Activated B cell treated with CpG ODN at 0.5 μM for 24 hours (primary cell): ENCODE measurements at regions not wholly inside any gene's neighbourhood (a gene's known extent, or its start where the extent isn't known, plus 50 kb on each side); places are given as distances from the start of the nearest gene placed in this dataset.

ENCODE experiments used
- ATAC-seq: fragments of 200-7000 bp; cut with Tn5 transposase; one replicate; pipeline ENCODE4 v1.10.0; 2021; ENCODE audit warnings: low read depth, mild to moderate bottlenecking, moderate library complexity
- CTCF ChIA-PET: fragments of 350-600 bp; sonication (Branson Sonifier 250); formaldehyde crosslinking; loops from one replicate; lab custom pipeline; 2021; ENCODE audit warnings: antibody characterized with exemption; lab: Charles Lee
- POLR2A ChIA-PET: fragments of 350-600 bp; sonication (Branson Sonifier 250); formaldehyde crosslinking; loops from one replicate; lab custom pipeline; 2021; ENCODE audit warnings: antibody characterized with exemption; lab: Charles Lee
- DNase-seq: peaks from one replicate; pipeline ENCODE4 v3.0.0; 2022
- H3K27ac Mint-ChIP-seq: one replicate; pipeline ENCODE4 v1.8.0; 2020; ENCODE audit warnings: mixed read lengths
- H3K27me3 Mint-ChIP-seq: one replicate; pipeline ENCODE4 v1.8.0; 2021; ENCODE audit warnings: mixed read lengths
- H3K36me3 Mint-ChIP-seq: one replicate; pipeline ENCODE4 v1.8.0; 2021; ENCODE audit warnings: low read depth, mixed read lengths
- H3K4me1 Mint-ChIP-seq: one replicate; pipeline ENCODE4 v1.8.0; 2021; ENCODE audit warnings: mixed read lengths
- H3K4me3 Mint-ChIP-seq: one replicate; pipeline ENCODE4 v1.8.0; 2020; ENCODE audit warnings: mild to moderate bottlenecking, mixed read lengths
- H3K9me3 Mint-ChIP-seq: one replicate; pipeline ENCODE4 v1.8.0; 2020; ENCODE audit warnings: mixed read lengths
- intact Hi-C: fragments of 100-400 bp; cut with micrococcal nuclease; formaldehyde crosslinking; loops from one replicate; pipeline ENCODE4 v1.15.1; 2024
- TF ChIP-seq, protein P1 (sequence below): fragments of 200-600 bp; IDR thresholded peaks from one replicate; pipeline ENCODE4 v1.8.0; 2022; ENCODE audit warnings: antibody characterized with exemption, mild to moderate bottlenecking

- Mint-ChIP-seq H3K36me3 (no peaks in the 10 kb centered on the region), H3K9me3 (peaks cover 11% of the 10 kb centered on the region), H3K27me3 (no peaks in the 10 kb centered on the region), H3K4me3 (peak overlapping the region; percentile 75), H3K4me1 (no peaks in the 10 kb centered on the region), H3K27ac (peak overlapping the region; percentile 96)
- CTCF ChIA-PET: interaction anchor here (0.8 to 4.0 kb wide), 6 partner anchors 22 to 328 kb away, joined by 3 to 16 read pairs (median 8); no protein-coding TSS in a partner anchor
- POLR2A ChIA-PET: interaction anchor here (0.5 to 4.0 kb wide), 8 partner anchors 12 to 95 kb away, joined by 3 to 23 read pairs (median 6); partner anchors contain the start of genes MRPS6 and SLC5A3
- TF ChIP-seq, protein P1, sequence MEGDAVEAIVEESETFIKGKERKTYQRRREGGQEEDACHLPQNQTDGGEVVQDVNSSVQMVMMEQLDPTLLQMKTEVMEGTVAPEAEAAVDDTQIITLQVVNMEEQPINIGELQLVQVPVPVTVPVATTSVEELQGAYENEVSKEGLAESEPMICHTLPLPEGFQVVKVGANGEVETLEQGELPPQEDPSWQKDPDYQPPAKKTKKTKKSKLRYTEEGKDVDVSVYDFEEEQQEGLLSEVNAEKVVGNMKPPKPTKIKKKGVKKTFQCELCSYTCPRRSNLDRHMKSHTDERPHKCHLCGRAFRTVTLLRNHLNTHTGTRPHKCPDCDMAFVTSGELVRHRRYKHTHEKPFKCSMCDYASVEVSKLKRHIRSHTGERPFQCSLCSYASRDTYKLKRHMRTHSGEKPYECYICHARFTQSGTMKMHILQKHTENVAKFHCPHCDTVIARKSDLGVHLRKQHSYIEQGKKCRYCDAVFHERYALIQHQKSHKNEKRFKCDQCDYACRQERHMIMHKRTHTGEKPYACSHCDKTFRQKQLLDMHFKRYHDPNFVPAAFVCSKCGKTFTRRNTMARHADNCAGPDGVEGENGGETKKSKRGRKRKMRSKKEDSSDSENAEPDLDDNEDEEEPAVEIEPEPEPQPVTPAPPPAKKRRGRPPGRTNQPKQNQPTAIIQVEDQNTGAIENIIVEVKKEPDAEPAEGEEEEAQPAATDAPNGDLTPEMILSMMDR: no peak
- ATAC-seq (no peak), DNase-seq (no peak)
- intact Hi-C loops: no loop called here
Observed at GRCh38 chr21:34019402-34019801, 54.0 kb upstream of the MRPS6 start.

DNA sequence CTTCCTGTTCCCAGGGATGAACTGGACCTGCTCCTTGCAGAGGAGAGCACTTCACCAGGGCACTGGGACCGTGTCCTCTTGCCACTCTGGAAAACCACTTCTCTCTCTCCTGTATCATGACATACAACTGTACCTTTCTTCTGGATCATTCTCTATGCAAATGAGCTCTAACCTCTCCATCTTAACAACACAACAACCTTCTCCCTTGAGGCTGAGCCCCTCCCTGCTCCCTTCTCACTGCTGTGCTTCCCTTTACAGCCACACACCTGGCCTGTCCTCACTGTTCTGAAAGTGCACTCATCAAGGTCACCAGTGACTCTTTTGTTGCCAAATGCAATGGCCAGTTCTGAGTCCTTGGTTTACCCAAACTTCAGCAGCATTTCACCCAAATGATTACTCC lies 54.5 kb upstream of the MRPS6 start:
- H3K4me1 Mint-ChIP-seq: no peaks in the 10 kb centered on the region
- H3K4me3 Mint-ChIP-seq: peak overlapping the region; percentile 16
- TF ChIP-seq, protein P1: no peak
- ATAC-seq: no peak
- H3K36me3 Mint-ChIP-seq: no peaks in the 10 kb centered on the region
- intact Hi-C loops: no loop called here
- POLR2A ChIA-PET: interaction anchor here (0.5 to 4.0 kb wide), 6 partner anchors 10 to 70 kb away, joined by 3 to 23 read pairs (median 6); partner anchors contain the start of genes MRPS6 and SLC5A3
- H3K27ac Mint-ChIP-seq: peak overlapping the region; percentile 96
- H3K9me3 Mint-ChIP-seq: peaks cover 11% of the 10 kb centered on the region
- no peaks in the 10 kb centered on the region for H3K27me3 Mint-ChIP-seq
- DNase-seq: no peak
- CTCF ChIA-PET: interaction anchor here (1.1 to 4.0 kb wide), 3 partner anchors 57 to 329 kb away, joined by 3 to 16 read pairs (median 12); no protein-coding TSS in a partner anchor

DNA sequence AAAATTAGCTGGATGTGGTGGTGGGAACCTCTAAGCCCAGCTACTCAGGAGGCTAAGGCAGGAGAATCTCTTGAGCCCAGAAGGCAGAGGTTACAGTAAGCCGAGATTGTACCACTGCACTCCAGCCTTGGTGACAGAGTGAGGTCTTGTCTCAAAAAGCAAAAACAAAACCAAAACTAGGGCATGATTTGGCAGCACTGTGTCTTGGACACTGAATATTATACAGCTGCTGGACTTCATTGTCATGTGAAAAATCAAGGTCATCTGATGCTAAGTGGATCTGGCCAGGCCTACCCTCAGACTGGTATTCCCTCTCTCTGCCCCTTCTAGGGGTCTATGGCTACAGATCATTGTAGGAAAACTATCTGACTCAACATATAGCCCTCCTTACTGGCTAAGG lies 55.2 kb upstream of the MRPS6 start:
- Mint-ChIP-seq H3K36me3 (no peaks in the 10 kb centered on the region), H3K4me1 (no peaks in the 10 kb centered on the region), H3K9me3 (peaks cover 11% of the 10 kb centered on the region), H3K4me3 (peak overlapping the region; percentile 19), H3K27me3 (no peaks in the 10 kb centered on the region), H3K27ac (peak overlapping the region; percentile 96)
- CTCF ChIA-PET: interaction anchor here (2.9 to 4.0 kb wide), 2 partner anchors 94 to 330 kb away, joined by 12 to 16 read pairs; no protein-coding TSS in a partner anchor
- TF ChIP-seq, protein P1: no peak
- no peak for DNase-seq
- no peak for ATAC-seq
- POLR2A ChIA-PET: interaction anchor here (1.1 to 1.5 kb wide), 2 partner anchors 9 to 42 kb away, joined by 4 read pairs; no protein-coding TSS in a partner anchor
- intact Hi-C loops: no loop called here

DNA sequence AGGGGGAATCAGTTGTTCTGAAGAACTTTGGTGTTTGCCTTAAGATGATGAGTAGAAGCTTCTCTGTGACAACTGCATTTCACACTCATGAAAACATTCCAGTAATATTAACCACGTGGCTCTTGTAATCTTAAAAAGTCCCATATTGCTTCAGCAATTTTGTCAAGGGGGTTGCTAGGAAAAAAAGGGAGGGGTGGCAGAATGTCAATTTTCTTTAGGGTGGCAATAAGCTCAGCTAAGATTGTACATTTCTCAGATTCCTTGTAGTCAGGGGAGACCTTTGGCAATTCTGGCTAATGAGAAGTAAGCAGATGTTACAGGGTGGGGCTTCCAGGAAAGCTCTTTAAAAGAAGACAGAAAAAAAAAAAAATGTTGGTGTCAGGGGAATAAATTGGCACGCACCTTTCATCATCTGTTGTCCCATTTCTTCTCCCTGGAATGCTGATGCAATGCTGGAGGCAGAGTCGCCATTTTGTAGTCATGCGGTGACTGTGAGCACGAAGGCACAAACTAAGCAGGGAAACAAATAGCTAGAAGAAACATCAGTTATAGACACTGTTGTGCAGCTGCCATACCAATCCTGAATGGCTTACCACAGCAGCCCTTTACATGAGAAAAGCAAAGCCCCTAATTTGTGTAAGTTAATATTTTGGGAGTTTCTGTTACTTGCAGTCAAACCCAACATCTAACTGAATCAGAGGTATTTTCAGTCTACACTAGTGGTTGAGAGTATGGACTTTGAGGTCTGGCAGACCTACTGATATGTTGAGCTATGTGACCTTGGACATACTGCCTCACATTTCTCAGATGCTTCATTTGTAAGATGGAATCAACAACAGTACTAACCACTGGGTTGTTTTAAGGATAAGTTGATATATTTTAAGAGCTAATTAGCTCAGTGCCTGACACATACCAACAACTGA lies 56.1 kb upstream of the MRPS6 start:
- TF ChIP-seq, protein P1: no peak
- Mint-ChIP-seq H3K36me3 (no peaks in the 10 kb centered on the region), H3K4me3 (no peak overlapping the region), H3K9me3 (peaks cover 18% of the 10 kb centered on the region), H3K4me1 (no peaks in the 10 kb centered on the region), H3K27ac (peak overlapping the region; percentile 96), H3K27me3 (no peaks in the 10 kb centered on the region)
- POLR2A ChIA-PET: interaction anchor here (1.1 to 1.5 kb wide), 3 partner anchors 8 to 69 kb away, joined by 4 to 5 read pairs (median 4); no protein-coding TSS in a partner anchor
- intact Hi-C loops: no loop called here
- ATAC-seq: no peak
- DNase-seq: no peak
- CTCF ChIA-PET: interaction anchor here (0.6 to 2.9 kb wide), 3 partner anchors 16 to 330 kb away, joined by 3 to 12 read pairs (median 3); no protein-coding TSS in a partner anchor

DNA sequence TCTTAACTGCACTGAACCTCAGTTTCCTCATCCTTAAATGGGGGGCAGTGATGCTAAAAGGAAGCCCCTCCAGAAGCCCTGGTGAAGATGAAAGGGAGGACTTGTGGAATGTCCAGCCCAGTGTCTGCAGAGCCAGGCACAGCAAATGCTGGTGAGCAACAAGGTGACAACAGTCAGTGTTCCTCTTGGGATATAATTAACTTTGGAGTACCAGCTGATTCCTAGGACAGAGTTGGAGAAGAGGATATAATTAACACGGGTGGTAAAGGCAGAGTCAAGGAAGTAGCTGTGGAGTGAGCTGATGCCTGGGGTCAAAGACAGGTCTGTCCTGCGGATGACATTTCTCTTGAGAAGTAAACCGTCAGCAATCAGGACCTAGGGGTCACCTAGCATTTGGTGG lies 60.7 kb upstream of the MRPS6 start:
- ChIA-PET CTCF (interaction anchor here (1.2 kb wide), 1 partner anchor 89 kb away, joined by 3 read pairs; no protein-coding TSS in a partner anchor), POLR2A (interaction anchor here (0.6 to 0.9 kb wide), 2 partner anchors 9 to 35 kb away, joined by 3 read pairs; no protein-coding TSS in a partner anchor)
- intact Hi-C loops: no loop called here
- ATAC-seq (no peak), DNase-seq (no peak)
- Mint-ChIP-seq H3K27me3 (no peaks in the 10 kb centered on the region), H3K4me1 (no peaks in the 10 kb centered on the region), H3K27ac (no peak overlapping the region), H3K4me3 (no peak overlapping the region), H3K9me3 (peaks cover 28% of the 10 kb centered on the region), H3K36me3 (peaks cover 4% of the 10 kb centered on the region)
- TF ChIP-seq, protein P1: no peak
